AG20443 (cell line): ENCODE measurements at regions not wholly inside any gene's neighbourhood (a gene's known extent, or its start where the extent isn't known, plus 50 kb on each side); places are given as distances from the start of the nearest gene placed in this dataset.

Source experiments
- DNase-seq: peaks from one replicate; pipeline ENCODE4 v3.0.0; 2012; ENCODE audit warnings: low spot score, mixed read lengths

DNA sequence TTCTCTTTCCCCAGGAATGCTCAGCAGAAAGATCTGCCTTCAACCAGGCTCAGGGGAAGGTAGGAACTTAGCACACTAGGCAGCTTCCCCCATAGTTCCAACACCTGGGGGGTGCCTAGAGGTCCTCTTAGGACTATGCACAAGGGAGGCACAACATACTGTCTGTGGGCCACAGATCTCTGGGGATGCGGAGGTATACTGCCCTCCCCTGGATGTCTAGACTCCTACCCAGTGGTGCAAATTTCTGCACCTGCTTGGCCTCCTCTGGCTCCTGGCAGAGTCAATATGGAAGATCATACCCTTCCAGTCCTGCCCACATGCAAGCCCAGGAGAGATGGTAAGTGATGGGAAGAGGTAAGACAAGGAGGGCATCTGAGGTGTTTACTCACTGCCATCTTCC lies 247.5 kb upstream of the DAPK1 start:
- no peak for DNase-seq

GRCh38 chr9:87255431-87256155 lies 242.1 kb upstream of the DAPK1 start:
- peak; percentile 50 for DNase-seq

DNA sequence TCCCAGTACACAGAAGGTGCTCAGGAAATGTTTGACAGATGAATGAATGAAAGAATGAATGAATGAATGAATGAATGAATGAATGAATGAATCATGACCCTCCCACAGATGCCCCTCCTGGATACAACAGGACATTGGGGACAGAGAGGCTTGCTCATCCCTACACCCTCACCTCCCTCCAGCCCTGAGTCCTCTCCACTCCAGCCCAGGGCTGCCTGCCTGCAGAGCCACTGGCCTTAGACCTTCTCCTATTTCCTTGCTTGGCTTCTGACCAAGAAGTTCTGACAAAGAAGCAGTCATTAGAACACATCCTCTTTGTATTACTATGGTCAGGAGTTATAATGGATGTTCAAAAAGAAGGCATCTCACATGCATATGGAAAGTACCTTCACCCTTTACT lies 240.7 kb upstream of the DAPK1 start:
- DNase-seq = no peak

- no peak for DNase-seq
Observed at GRCh38 chr9:87259543-87260518, 237.8 kb upstream of the DAPK1 start.

GRCh38 chr9:87263291-87263690 lies 234.4 kb upstream of the DAPK1 start:
- DNase-seq = no peak

DNA sequence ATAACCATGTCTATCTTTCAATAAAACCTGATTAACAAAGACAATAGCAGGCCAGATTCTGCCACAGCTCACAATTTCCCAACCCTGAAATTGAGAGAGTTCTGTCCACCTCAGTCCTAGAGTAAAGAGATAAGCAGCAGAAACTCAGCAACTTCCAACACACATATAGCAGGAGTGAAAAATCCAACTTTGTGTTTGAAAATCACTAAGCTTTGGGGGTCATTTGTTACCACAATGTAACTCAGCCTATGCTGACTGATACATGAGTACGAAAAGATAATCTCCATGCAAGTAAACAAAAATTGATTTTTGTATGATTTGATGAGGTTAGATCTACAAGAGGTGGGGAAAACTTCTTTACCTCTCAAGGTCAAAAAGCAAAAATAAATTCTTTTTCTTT lies 231.0 kb upstream of the DAPK1 start:
- DNase-seq = no peak

GRCh38 chr9:87267251-87268070 lies 230.2 kb upstream of the DAPK1 start:
- peak; percentile 81 for DNase-seq

GRCh38 chr9:87269296-87270176 lies 228.1 kb upstream of the DAPK1 start:
- DNase-seq = no peak

DNA sequence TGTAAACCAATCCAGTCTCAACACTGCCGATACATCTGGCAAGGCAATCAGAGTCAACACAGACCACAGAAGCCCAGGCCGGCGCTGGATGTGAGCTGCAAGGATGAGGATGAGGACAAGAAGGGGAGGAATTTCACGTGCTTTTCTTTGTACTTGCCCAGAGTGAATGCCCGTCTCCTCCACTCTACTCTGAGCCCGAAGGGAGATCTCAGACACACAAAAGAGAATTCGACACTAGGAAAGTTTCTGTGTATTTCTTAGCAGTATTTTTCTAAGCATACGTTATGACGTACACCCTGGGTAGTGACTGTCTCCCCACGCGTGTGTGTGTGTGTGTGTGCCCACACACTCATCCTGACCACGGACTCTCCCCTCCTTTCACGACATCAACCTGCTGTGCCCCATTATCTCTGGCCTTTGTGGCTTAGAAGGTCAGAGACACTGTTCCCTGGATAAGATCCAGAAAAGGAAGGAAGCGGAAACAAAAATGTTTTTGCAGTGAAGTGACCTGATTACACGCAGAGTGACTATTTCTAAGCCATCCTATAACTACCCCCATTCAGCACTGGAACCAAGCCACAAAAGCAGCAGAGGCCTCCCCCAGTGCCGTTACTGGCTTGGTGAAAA lies 227.3 kb upstream of the DAPK1 start:
- DNase-seq = peak; percentile 37

- no peak for DNase-seq
Observed at GRCh38 chr9:87270848-87271234, 226.8 kb upstream of the DAPK1 start.

GRCh38 chr9:87271696-87272477 lies 225.8 kb upstream of the DAPK1 start:
- DNase-seq = no peak

DNA sequence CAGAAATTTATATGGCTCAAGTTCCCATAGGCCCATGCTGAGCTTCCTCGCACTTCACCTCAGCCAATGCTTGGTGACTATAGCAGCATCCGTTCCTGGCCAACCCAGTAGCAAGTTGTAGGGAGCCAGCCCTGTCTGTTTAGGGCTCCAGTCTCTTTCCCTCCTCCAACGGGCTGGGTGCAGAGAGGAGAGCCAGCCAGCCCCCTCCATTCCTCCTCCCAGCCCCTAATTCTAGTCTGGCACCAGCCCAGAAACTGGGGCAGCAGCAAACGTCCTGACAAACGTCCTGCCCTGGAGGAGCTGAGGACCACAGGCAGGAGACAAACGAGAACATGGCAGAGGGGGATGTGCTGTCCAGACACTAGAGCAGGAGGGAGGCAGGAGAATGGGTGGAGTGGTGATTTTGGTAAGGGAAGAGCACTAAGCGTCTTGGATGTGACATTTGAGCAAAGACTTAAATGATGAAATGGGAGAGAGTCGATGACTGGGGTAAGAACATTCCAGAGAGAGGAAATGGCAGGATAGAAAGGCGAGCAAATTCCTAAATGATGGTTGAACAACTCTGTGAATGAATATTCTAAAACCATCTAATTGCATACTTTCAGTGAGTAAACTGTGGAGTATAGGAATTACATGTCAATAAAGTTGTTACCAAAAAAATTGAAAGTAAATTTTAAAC lies 222.5 kb upstream of the DAPK1 start:
- no peak for DNase-seq

- peak; percentile 68 for DNase-seq
Observed at GRCh38 chr9:87276327-87276841, 221.3 kb upstream of the DAPK1 start.

- DNase-seq = no peak
Observed at GRCh38 chr9:87276851-87277261, 220.8 kb upstream of the DAPK1 start.

DNA sequence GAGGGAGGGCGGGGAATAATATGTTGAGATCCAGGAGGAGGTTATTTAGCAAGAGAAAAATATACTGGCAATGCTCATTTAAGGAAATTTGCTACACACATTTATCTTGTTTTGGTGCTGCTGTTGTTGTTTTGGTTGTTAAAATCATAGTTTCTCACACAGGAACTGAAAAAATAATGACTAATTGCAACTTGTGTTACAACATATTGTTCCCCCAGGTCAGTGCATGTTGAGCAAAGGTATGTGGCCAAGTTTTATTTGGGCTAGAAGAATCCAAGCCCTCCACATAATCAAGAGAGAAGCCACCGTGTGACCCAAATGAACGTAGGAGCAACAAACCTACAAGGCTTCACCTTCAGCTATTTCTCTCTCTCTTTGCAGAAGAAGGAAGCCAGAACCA lies 220.3 kb upstream of the DAPK1 start:
- DNase-seq = no peak

DNA sequence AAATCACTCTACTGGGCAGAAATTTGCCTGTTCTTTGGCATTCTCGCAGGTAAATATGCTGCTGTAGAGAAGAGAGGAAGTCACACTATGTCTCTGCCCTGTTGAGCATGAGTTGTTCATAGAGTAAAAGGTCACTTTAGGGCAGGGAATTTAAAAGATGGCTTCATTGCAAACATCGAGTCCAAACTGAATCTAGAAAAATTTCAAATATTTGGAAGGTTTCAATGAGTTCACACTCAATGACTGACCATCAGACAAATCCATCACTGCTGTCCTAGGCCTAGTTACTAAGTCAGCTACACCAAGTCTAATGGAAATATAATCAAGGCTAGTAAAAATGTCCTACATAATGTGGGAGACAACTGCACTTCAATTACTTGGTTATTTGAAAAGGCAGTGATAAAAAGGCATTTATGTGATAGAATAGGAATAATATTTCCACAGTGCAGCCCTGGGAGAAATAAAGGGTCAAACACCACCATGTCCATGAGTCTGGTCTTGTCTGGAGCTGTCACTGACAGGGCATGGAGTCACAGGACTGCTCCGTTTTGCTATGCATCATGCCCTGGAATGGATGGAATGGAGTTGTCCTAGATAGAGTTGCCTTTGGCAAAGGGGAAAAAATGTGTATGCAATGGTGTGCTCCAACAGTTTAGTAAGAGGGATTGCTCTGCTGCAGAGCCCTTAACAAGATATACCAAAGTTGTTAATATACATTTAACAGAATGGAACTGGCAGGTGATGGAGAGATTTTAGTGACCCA lies 218.5 kb upstream of the DAPK1 start:
- peak; percentile 54 for DNase-seq

- DNase-seq = peak; percentile 48
Observed at GRCh38 chr9:87280421-87280820, 217.2 kb upstream of the DAPK1 start.

- no peak for DNase-seq
Observed at GRCh38 chr9:87282538-87282937, 215.1 kb upstream of the DAPK1 start.
